ENCODE measurements at regions not wholly inside any gene's neighbourhood (a gene's known extent, or its start where the extent isn't known, plus 50 kb on each side); places are given as distances from the start of the nearest gene placed in this dataset.

GRCh38 chr7:50145226-50145625, 52.2 kb upstream of the ZPBP start:
- no peaks in the 10 kb centered on the region for H3K9me3 ChIP-seq (ENCODE audit: low read depth, low read length)
- no peaks in the 10 kb centered on the region for H3K27me3 ChIP-seq (ENCODE audit: insufficient read depth, low read length)
- H3K4me3 ChIP-seq (ENCODE audit: low read length), result no peak overlapping the region
- H3K4me1 ChIP-seq (ENCODE audit: insufficient read depth, low read length), result peaks cover 38% of the 10 kb centered on the region
